SW 1271 (cell line): ENCODE measurements at regions not wholly inside any gene's neighbourhood (a gene's known extent, or its start where the extent isn't known, plus 50 kb on each side); places are given as distances from the start of the nearest gene placed in this dataset.
A peak's percentile ranks its signal among the peaks of the same experiment; 100 is the strongest.
"Not testable (repeated sequence)": the region's sequence is repeated elsewhere in the genome, so short reads cannot be mapped to it uniquely, and the experiment has no call there.

ENCODE experiments used
- DNase-seq, 2 experiments: peaks; one replicate each; lab custom pipeline; 2025; lab: John Stamatoyannopoulos, UW

GRCh38 chr15:81819924-81820635, 225.7 kb downstream of the MEX3B start:
- no peak for DNase-seq

GRCh38 chr15:81814882-81815455, 230.8 kb downstream of the MEX3B start:
- DNase-seq, result no peak

GRCh38 chr15:81813215-81813614, 232.6 kb downstream of the MEX3B start:
- DNase-seq, result peak in 1 of 2 experiments; percentile 5

- no peak for DNase-seq
These were observed 233.4 kb downstream of the MEX3B start for GRCh38 chr15:81812456-81812855.

GRCh38 chr15:81811736-81812135, 234.1 kb downstream of the MEX3B start:
- no peak for DNase-seq

- peak; percentile 19 to 29 for DNase-seq
These were observed 236.3 kb downstream of the MEX3B start for GRCh38 chr15:81809543-81809942.

GRCh38 chr15:81807806-81808205, 238.0 kb downstream of the MEX3B start:
- no peak for DNase-seq

- no peak for DNase-seq
These were observed 238.6 kb downstream of the MEX3B start for GRCh38 chr15:81807186-81807585.

GRCh38 chr15:81795899-81796298, 249.9 kb downstream of the MEX3B start:
- no peak for DNase-seq

- no peak for DNase-seq
These were observed 253.2 kb downstream of the MEX3B start for GRCh38 chr15:81792646-81793045.

GRCh38 chr15:81791322-81791721, 254.5 kb downstream of the MEX3B start:
- DNase-seq, result not testable (repeated sequence)

- no peak for DNase-seq
These were observed 256.4 kb downstream of the MEX3B start for GRCh38 chr15:81789403-81789802.

GRCh38 chr15:81786776-81787175, 259.0 kb downstream of the MEX3B start:
- DNase-seq, result no peak

GRCh38 chr15:81785679-81786078, 260.1 kb downstream of the MEX3B start:
- no peak for DNase-seq

- DNase-seq, result no peak
These were observed 260.6 kb downstream of the MEX3B start for GRCh38 chr15:81785181-81785580.

GRCh38 chr15:81784751-81785150, 261.1 kb downstream of the MEX3B start:
- DNase-seq, result no peak

- DNase-seq, result no peak
These were observed 262.2 kb downstream of the MEX3B start for GRCh38 chr15:81783586-81783985.

GRCh38 chr15:81783076-81783475, 262.7 kb downstream of the MEX3B start:
- no peak for DNase-seq

GRCh38 chr15:81781395-81781794, 264.4 kb downstream of the MEX3B start:
- DNase-seq, result no peak

GRCh38 chr15:81780966-81781365, 264.9 kb downstream of the MEX3B start:
- DNase-seq, result no peak

- DNase-seq, result no peak
These were observed 266.6 kb downstream of the MEX3B start for GRCh38 chr15:81779181-81779580.

GRCh38 chr15:81777546-81777945, 268.3 kb downstream of the MEX3B start:
- no peak for DNase-seq

- DNase-seq, result no peak
These were observed 268.8 kb downstream of the MEX3B start for GRCh38 chr15:81776976-81777375.

- DNase-seq, result not testable (repeated sequence)
These were observed 270.0 kb downstream of the MEX3B start for GRCh38 chr15:81775779-81776178.
